Activated CD4-positive, alpha-beta T cell treated with anti-CD3 and anti-CD28 coated beads, Interleukin-10, Interleukin-2, amounts not matched to agents 100 ng/mL and 50 ng/mL, durations not matched to agents 16 hours and 8 hours (primary cell): ENCODE measurements at regions not wholly inside any gene's neighbourhood (a gene's known extent, or its start where the extent isn't known, plus 50 kb on each side); places are given as distances from the start of the nearest gene placed in this dataset.

ENCODE experiments used
- DNase-seq: peaks from one replicate; pipeline ENCODE4 v3.0.0-alpha.2; 2020

DNA sequence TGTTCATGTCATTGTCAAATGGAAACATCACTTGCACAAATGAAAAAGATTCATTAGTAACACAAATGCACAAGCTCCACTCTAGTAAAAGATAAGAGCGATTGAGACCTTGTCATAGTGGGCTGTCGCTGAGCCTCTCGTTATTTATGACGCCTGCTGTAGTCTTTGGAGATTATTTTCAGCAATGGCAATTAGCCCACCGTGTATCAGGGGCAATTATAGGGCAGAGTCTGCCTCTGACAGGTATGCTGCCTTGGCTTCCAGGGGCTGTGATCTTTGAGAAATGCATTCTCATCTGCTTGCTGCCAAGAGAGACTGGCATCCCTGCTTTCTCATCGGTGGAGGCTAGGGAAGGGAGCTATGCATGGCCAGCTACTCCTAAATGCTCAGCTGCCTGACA is 426.8 kb upstream of the CLINT1 start:
- DNase-seq, result no peak

GRCh38 chr5:158284242-158284641 is 425.3 kb upstream of the CLINT1 start:
- no peak for DNase-seq

GRCh38 chr5:158283397-158283796 is 424.5 kb upstream of the CLINT1 start:
- no peak for DNase-seq

DNA sequence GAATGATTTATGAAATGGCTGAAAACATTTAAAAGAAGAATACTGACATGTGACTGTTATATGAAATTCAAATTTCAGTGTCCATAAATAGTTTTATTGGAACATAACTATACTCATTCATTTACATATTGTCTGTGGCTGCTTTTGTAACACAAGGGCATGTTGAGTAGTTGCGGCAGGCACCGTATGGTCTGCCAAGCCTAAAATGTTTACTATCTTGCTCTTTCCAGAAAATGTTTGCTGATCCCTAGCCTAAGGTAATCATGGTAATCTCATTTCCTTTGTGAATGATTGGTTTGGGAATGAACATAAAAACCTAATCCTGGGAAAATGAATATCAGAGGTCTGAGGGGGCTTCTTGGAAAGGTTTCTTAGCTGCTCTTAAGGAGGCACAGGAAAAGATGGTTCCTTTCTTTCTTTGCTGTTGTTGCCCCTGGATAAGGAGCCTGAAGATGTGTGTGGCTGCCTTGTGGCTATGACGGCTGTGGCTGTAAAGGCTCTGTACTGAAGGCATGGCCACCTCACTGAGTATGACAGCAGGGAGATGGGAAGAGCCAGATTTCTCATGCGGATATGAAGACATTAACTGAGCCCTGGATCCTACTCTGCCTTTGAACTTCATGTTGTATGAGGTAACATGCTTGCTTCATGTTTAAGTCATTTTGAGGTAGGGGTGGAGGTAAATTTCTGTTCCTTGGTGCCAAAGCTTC is 419.4 kb upstream of the CLINT1 start:
- DNase-seq, result no peak

DNA sequence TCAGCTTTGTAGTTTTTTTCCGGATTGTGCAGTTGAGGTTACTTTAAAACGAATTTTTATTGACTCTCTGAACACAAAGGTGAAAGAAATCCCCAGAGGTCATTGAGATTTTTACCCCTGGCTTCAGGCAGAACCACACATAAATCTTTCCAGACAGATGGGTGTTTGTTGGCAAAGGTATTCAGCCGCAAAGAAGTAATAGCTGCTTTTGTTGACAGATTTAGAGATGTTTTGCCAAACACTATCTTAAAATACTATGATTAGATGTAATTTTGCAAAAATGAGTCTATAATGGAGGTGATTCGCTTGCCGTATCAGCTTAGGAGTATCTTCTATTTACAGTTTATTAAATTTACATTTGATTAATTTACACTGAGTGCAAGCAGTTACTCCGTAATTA is 418.3 kb upstream of the CLINT1 start:
- no peak for DNase-seq

- DNase-seq, result no peak
Observed at GRCh38 chr5:158276692-158277091, 417.7 kb upstream of the CLINT1 start.

- DNase-seq, result no peak
Observed at GRCh38 chr5:158275511-158275910, 416.6 kb upstream of the CLINT1 start.

GRCh38 chr5:158273035-158273434 is 414.1 kb upstream of the CLINT1 start:
- DNase-seq, result no peak

DNA sequence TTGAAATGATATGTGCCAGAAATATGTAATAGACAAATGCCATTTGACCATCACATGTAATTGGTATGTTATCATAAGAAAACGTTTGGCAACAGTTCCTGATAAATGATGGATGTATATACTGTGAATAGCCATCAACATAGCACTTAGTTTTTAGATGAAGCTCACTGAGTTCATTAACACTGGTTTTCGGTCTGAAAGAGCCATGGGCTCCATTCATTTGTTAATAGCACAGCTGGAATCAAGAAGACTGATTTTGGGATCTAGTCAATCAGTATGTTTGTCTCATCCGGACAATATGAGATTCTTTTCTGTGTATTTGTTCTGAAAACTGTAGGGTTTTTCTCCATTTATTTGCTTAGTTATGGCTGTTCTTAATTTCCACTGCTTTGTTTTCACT is 413.5 kb upstream of the CLINT1 start:
- DNase-seq, result no peak

DNA sequence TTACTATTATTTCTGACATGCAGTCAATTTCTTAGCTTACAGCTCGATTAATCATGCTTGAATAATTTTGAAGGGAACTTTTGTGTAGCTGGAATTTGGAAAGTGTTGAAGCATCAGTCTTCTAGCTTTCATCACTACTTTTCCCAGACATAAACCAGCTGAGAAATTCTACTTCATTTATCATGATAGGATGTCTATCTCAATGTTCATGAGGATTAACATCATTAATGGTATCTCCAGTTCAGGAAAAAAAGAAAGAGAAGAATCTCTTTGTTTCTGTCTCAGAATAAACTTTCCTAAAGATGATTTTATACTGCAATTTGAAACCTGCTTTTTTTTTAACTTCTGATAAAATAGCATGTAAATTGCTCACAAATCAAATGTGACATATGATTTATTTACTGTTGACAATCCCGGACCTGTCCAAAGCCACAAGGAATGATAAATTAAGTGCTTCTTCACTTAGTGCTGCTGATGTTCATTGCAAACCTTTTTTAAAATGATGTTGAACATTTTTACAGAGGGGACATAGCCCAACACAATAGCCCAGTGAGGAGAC is 412.1 kb upstream of the CLINT1 start:
- DNase-seq, result no peak

DNA sequence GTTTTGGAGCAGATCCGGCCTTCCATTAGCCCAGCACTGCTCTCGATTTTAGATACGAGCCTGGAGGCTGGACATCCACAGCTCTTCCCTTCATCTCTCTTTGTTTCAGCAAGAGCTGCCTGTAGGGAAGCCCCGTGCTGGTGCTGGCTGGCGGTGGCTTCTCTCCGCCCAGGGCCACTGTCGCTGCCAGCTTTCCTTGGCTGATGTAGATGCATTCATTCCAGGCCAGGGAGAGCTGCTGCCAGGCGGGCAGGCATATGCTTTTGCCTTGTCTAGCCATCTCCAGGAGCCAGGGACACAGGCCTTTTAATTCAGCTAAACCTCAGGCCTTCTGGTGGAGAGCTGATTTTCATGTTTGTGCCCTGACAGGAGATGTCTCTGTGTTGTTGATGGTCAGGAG is 409.3 kb upstream of the CLINT1 start:
- DNase-seq, result no peak

- DNase-seq, result no peak
Observed at GRCh38 chr5:158267228-158267627, 408.3 kb upstream of the CLINT1 start.

GRCh38 chr5:158265931-158266700 is 407.2 kb upstream of the CLINT1 start:
- no peak for DNase-seq

DNA sequence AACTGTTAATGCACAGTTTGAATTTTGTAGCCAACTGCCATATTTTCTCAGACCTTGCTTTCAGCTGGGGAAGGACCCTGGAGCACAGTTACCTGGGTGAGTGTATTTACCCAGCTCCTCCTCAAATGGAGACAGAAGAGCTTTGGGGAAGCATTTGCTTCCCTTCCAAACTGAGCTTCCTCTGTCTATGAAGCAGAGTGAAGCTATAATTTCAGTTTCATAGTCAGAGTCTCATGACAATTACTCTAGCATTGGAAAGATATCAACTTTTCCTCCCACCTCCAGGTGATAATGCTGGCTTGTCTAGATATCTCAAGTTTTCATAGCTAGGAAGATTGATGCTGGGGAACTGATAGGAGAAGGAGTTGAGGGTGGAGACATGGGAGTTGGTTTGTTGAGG is 406.4 kb upstream of the CLINT1 start:
- DNase-seq, result no peak

DNA sequence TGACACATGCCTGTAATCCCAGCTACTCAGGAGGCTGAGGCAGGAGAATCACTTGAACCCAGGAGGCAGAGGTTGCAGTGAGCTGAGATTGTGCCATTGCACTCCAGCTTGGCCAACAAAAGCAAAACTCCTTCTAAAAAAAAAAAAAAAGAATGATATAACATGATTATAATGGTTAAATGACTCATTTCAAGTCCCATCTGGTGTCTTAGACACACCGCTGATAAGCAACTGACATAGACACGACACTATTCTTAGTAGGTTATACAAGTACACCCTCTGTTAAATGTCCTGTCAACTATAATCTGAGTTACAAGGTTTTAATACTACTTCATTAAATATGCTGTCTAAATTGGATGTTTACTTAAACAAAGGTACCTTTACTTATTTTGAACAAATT is 405.3 kb upstream of the CLINT1 start:
- no peak for DNase-seq

DNA sequence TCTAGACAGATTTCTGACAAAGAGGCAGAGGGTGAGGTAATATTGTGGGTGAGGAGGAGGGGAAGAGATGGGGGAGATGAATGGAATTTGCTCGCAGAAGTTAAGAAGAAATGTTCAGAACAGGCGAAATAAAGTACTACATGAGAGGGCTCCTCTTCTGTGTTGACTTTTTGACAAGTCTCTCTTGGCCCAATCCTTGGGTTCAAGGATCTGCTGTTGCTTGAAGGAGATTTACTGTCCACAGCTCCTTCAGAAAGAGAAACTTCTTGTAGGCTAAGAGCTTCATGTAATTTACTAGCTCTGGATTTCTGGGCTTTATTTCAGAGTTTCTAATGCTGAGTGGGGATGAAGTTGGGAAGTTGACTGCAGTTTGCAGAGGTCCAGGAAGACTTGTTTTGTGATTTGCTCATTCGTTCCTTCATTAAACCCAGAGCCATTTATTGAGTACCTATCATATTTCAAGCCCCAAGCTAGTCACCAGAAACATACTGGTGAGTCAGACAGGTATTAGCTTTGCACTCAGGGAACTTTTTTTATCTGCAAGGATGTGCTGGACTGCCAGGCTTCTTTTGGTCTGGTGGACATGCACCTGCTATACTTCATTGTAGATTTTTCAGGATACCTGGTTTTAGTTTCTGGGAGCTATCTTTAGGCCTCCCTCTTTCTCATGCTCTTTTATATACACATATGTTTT is 402.9 kb upstream of the CLINT1 start:
- no peak for DNase-seq

DNA sequence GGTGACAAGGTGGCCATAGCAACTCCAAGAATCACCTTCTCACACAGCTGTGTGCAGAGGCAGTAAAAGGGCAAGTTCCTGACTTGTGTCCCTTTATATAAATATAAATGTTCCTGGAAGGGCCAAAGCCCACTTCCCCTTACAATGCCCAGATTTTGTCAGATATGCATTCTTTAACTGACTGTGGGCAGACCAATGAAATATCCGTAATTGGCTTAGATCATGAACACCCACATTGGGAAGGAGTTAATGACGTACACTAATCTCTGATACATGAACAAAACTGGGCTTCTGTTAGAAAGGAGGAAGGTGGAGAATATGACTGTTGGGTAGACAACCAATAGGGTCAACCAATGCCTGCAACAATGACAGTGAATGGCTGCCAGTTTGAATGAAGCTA is 397.2 kb upstream of the CLINT1 start:
- DNase-seq, result no peak

DNA sequence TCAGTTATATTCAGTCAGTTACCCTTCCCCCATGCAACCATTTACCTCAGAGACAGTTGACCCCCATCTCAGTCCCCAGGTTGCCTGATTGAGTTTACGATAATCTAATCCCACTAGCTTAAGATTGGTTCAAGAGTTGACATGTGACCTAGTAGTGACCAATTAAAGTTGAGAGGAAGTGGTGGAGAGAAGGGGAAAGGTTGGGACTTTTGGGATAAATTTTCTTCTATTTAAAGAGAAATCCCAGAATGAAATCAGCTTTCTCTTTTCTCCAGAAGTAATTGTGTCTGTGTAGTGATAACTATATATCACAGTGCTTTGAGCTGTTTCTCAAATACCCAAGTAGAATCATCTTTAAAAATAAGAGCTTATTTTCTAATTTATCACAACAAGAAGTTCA is 396.7 kb upstream of the CLINT1 start:
- no peak for DNase-seq

- DNase-seq, result no peak
Observed at GRCh38 chr5:158246661-158247060, 387.7 kb upstream of the CLINT1 start.

DNA sequence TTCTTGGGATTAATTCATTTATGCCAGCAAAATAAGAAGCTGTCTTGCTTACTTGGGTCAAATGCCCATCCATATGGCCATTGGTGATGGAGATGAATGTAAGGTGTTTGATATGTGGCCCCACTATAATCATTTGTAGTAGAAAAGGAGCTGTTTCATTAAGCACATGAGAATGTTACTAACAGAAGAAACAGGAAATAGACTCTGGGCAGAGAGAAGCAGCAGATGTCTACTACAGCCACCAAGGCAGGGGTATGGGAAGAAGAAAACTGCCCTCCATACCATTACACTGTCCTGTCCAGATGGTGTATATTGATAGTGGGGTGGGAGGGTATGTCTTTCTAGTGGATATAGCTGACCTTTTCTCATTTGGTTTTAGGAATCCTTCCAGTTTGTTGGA is 386.6 kb upstream of the CLINT1 start:
- DNase-seq, result no peak

DNA sequence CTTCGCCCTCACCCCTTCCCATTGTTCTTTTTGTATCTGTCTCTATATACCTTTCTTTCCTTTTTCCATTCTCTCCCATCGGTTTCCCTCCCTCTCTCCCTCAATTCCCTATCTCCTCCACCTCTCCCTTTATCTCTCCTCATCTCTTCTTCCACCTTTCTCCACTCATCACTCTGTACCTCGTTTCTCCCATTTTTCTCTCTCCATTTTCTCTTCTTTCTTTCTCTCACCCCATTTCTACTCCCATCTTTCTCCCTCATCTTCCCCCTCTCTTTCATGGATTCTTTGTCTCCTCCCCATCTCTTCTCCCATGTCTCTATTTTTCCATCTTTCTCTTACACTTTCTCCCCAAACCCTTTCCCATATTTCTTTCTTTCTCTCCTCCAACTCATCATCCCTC is 385.9 kb upstream of the CLINT1 start:
- no peak for DNase-seq

GRCh38 chr5:158236511-158237335 is 377.8 kb upstream of the CLINT1 start:
- no peak for DNase-seq

GRCh38 chr5:158235159-158235547 is 376.2 kb upstream of the CLINT1 start:
- DNase-seq, result no peak
